GM12878 (cell line): ENCODE measurements at regions not wholly inside any gene's neighbourhood (a gene's known extent, or its start where the extent isn't known, plus 50 kb on each side); places are given as distances from the start of the nearest gene placed in this dataset.

ENCODE experiments used
- CBFB ChIP-seq: IDR thresholded peaks from 2 replicates; pipeline ENCODE4 v1.6.1; 2016; ENCODE audit warnings: antibody characterized with exemption, low read depth
- EZH2 ChIP-seq: IDR thresholded peaks from 2 replicates; pipeline ENCODE4 v1.6.1; 2012; ENCODE audit warnings: low read depth, mild to moderate bottlenecking, control low read depth, inconsistent platforms, low read length, borderline replicate concordance; ENCODE audit not compliant: control insufficient read depth
- NR2C1 ChIP-seq: fragments of 450-650 bp; IDR thresholded peaks from 2 replicates; pipeline ENCODE4 v1.6.1; 2017; ENCODE audit warnings: antibody characterized with exemption, mild to moderate bottlenecking, moderate library complexity
- RFX5 ChIP-seq: IDR thresholded peaks from 2 replicates; pipeline ENCODE4 v1.6.1; 2011; ENCODE audit warnings: low read depth, low read length, improper control_type of control experiment
- SREBF1 ChIP-seq: IDR thresholded peaks from 2 replicates; pipeline ENCODE4 v1.6.1; 2012; ENCODE audit warnings: mild to moderate bottlenecking, low read length
- STAT1 ChIP-seq: fragments of 450-650 bp; conservative IDR thresholded peaks from 2 replicates; pipeline ENCODE4 v1.6.1; 2014; ENCODE audit warnings: antibody characterized with exemption, mild to moderate bottlenecking
- ZSCAN29 ChIP-seq: fragments of 450-650 bp; IDR thresholded peaks from 2 replicates; pipeline ENCODE4 v1.6.1; 2017; ENCODE audit warnings: mild to moderate bottlenecking, moderate library complexity

DNA sequence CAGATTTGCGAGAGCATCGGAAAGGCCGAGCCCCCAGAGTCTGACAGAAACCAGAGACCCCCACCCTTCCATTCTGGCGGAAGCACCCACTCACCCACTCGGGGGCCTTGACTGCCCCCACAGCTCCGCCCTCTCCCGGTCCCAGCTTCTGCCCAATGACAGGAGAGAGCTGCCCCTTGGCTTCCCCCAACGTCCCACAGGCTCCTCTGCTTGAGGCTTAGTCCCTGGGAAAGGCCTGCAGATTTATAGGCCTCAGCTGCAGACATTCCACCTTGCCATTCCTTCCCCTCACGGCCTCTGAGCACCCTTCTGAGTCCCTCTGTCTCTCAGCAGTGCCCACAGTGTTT is 125.0 kb upstream of the NCAM1 start:
- TF ChIP-seq RFX5 = no peak
- TF ChIP-seq CBFB = no peak
- TF ChIP-seq SREBF1 = no peak
- TF ChIP-seq EZH2 = no peak
- no peak for TF ChIP-seq STAT1
- no peak for TF ChIP-seq NR2C1
- no peak for TF ChIP-seq ZSCAN29
